ENCODE measurements at regions not wholly inside any gene's neighbourhood (a gene's known extent, or its start where the extent isn't known, plus 50 kb on each side); places are given as distances from the start of the nearest gene placed in this dataset.

DNA sequence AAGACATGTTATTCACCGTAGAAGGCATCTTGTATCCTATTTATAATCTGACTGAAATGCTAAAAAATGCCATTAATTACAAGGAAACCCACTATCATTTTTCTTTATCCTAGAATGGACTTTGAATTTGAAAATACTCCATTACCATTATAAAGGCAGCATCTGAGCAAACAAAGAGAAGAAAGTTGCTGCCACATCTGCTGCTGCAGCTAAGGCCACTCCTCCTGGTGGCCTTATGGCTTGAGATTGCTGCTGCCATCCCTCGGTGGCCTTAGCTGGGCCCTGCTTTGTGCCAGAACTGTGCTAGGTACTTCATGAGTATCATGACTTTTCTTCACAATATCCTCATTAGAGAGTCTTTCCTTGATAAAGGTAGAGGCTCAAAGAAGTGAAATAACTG, 1210.1 kb upstream of the TENM4 start:
- intact Hi-C loops (cut with DNase I): no loop called here
- no peak for DNase-seq
- no peaks in the 10 kb centered on the region for H3K27me3 ChIP-seq
- TF ChIP-seq, protein P1, sequence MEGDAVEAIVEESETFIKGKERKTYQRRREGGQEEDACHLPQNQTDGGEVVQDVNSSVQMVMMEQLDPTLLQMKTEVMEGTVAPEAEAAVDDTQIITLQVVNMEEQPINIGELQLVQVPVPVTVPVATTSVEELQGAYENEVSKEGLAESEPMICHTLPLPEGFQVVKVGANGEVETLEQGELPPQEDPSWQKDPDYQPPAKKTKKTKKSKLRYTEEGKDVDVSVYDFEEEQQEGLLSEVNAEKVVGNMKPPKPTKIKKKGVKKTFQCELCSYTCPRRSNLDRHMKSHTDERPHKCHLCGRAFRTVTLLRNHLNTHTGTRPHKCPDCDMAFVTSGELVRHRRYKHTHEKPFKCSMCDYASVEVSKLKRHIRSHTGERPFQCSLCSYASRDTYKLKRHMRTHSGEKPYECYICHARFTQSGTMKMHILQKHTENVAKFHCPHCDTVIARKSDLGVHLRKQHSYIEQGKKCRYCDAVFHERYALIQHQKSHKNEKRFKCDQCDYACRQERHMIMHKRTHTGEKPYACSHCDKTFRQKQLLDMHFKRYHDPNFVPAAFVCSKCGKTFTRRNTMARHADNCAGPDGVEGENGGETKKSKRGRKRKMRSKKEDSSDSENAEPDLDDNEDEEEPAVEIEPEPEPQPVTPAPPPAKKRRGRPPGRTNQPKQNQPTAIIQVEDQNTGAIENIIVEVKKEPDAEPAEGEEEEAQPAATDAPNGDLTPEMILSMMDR (IDR thresholded peaks at IDR 0.05): no peak
- TF ChIP-seq EP300 (IDR thresholded peaks at IDR 0.05) (no peak), POLR2A (IDR thresholded peaks at IDR 0.05) (no peak)
- no peaks in the 10 kb centered on the region for H3K4me1 ChIP-seq (ENCODE audit: insufficient read depth)
- H3K9me3 ChIP-seq: no peaks in the 10 kb centered on the region
- 34 to 46% (median 39%) methylated on average over 2 of the region's 2 CpGs for WGBS, 3 donors
- no peak overlapping the region for H3K27ac ChIP-seq
- no peaks in the 10 kb centered on the region for H3K36me3 ChIP-seq
- H3K4me3 ChIP-seq: no peak overlapping the region

DNA sequence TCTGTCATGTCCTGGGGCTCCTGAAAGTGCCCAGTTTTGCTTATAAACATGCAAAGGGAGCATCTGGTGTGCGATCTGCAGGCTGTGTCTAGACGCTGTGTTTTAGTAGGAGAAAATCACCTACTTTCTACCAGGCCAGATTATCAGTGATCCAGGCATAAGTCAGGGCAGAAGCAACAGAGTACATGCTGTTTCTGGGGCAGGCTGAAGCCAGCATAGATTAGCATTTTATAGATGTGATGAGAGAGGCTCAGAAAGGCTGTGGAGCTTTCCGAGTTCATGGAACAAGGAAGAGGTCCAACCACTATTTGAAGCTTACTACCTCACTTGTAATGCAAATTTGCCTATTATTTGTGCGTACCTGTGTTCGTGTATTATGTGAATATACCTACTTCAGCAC, 1208.4 kb upstream of the TENM4 start:
- Histone ChIP-seq H3K27me3 (no peaks in the 10 kb centered on the region), H3K4me3 (no peak overlapping the region), H3K36me3 (no peaks in the 10 kb centered on the region), H3K4me1 (ENCODE audit: insufficient read depth) (no peaks in the 10 kb centered on the region), H3K27ac (no peak overlapping the region), H3K9me3 (no peaks in the 10 kb centered on the region)
- 89 to 94% (median 92%) methylated on average over 5 of the region's 5 CpGs for WGBS, 3 donors
- intact Hi-C loops (cut with DNase I): no loop called here
- no peak for DNase-seq
- TF ChIP-seq, protein P1 (IDR thresholded peaks at IDR 0.05): no peak
- no peak for TF ChIP-seq EP300 (IDR thresholded peaks at IDR 0.05)
- TF ChIP-seq POLR2A (IDR thresholded peaks at IDR 0.05): no peak

DNA sequence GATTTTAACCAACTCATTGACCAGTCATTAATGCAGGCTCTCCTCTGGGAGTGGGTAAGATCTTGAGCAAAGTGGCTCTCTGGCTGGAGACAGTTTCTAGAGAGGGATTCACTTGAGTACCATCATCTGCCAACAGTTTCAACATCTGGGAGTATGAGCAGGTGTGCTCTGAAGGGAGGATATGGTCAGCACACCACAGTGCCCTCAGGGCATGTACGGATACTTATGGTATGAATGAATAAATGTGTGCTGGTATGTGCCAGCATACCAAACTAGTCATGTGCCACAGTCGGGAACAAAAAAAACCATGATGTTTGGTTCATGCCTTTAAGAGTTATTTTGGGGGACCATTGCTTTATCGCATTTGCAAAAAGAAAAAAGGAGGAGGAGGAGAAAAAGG, 1197.5 kb upstream of the TENM4 start:
- WGBS, 3 donors: 87% methylated on average over 3 of the region's 3 CpGs
- Histone ChIP-seq H3K9me3 (no peaks in the 10 kb centered on the region), H3K4me1 (ENCODE audit: insufficient read depth) (no peaks in the 10 kb centered on the region), H3K27me3 (no peaks in the 10 kb centered on the region), H3K27ac (no peak overlapping the region), H3K4me3 (no peak overlapping the region), H3K36me3 (no peaks in the 10 kb centered on the region)
- intact Hi-C loops (cut with DNase I): no loop called here
- DNase-seq: no peak
- TF ChIP-seq, protein P1 (IDR thresholded peaks at IDR 0.05): no peak

DNA sequence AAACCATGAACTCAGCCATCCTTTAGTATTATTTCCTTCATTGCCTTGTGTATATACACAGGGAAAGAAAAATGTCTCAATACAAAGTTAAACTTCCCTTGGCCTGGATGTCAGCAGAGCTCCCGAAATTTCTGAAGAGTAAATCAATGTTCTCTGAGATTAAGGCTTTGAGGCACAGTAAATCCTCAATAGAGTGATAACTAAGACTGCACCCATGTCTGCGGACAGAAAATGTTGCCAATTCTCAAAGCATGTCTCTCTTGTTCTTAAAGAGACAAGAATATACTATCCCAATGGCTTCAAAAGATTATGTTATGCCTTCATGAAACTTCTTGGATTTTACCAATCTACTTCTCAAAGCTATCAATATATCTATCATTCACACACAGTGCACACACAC, 1196.7 kb upstream of the TENM4 start:
- TF ChIP-seq EP300 (IDR thresholded peaks at IDR 0.05) (no peak), POLR2A (IDR thresholded peaks at IDR 0.05) (no peak)
- TF ChIP-seq, protein P1 (IDR thresholded peaks at IDR 0.05): no peak
- WGBS, 3 donors: 84 to 90% (median 88%) methylated on average over 2 of the region's 2 CpGs
- H3K27ac ChIP-seq: no peak overlapping the region

DNA sequence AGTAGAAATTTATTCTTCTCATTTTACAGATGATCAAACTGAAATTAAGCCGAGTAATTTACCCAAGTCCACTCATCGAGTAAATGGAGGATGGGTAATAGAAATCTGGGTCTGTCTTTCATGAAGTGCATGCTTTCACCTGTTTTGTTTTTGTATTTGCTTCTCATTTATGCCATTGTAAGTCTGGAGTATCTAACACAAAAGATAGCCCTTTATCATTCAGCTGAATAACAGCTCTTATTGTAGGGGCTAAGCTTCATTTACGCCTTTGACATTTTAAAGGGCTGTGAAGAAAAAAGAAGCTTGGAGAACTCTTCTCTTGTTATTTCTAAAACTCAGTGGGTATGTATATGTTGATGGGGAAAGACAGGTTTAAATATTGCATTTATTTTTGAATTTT, 1196.2 kb upstream of the TENM4 start:
- Histone ChIP-seq H3K27me3 (no peaks in the 10 kb centered on the region), H3K4me1 (ENCODE audit: insufficient read depth) (no peaks in the 10 kb centered on the region), H3K4me3 (no peak overlapping the region), H3K9me3 (no peaks in the 10 kb centered on the region), H3K36me3 (no peaks in the 10 kb centered on the region), H3K27ac (no peak overlapping the region)
- TF ChIP-seq EP300 (IDR thresholded peaks at IDR 0.05) (no peak), POLR2A (IDR thresholded peaks at IDR 0.05) (no peak)
- TF ChIP-seq, protein P1 (IDR thresholded peaks at IDR 0.05): no peak
- 94 to 96% (median 95%) methylated on average over 3 of the region's 3 CpGs for WGBS, 3 donors
- intact Hi-C loops (cut with DNase I): no loop called here
- DNase-seq: no peak

More for the DNA sequence above, 1196.7 kb upstream of the TENM4 start:
- H3K4me1 ChIP-seq (ENCODE audit: insufficient read depth): no peaks in the 10 kb centered on the region
- no peak overlapping the region for H3K4me3 ChIP-seq
- H3K27me3 ChIP-seq: no peaks in the 10 kb centered on the region
- H3K36me3 ChIP-seq: no peaks in the 10 kb centered on the region
- intact Hi-C loops (cut with DNase I): no loop called here
- DNase-seq: no peak
- no peaks in the 10 kb centered on the region for H3K9me3 ChIP-seq
